ENCODE measurements at regions not wholly inside any gene's neighbourhood (a gene's known extent, or its start where the extent isn't known, plus 50 kb on each side); places are given as distances from the start of the nearest gene placed in this dataset.

- Histone ChIP-seq H3K27me3 (ENCODE audit: control insufficient read depth in 2 of 2, insufficient read depth in 2 of 2, low read length in 2 of 2) (no peaks in the 10 kb centered on the region), H3K4me3 (replicated peaks in 1 of 3; ENCODE audit: insufficient read depth in 1 of 3, low read depth in 1 of 3, low read length in 3 of 3) (no peak overlapping the region), H3K79me2 (ENCODE audit: control insufficient read depth, insufficient read depth, low read length) (no peaks in the 10 kb centered on the region), H2AFZ (ENCODE audit: low read depth, low read length) (no peak overlapping the region), H3K4me2 (ENCODE audit: insufficient read depth, low read length) (no peak overlapping the region), H3K9me1 (replicated peaks; ENCODE audit: control insufficient read depth, extremely low read depth, insufficient read depth, low read length) (no peaks in the 10 kb centered on the region), H3K9ac (replicated peaks; ENCODE audit: extremely low read depth, insufficient read depth, low read length) (no peak overlapping the region), H3K27ac (ENCODE audit: insufficient read depth, low read depth, low read length) (no peak overlapping the region), H4K20me1 (replicated peaks; ENCODE audit: control insufficient read depth, extremely low read depth, insufficient read depth, low read length) (no peaks in the 10 kb centered on the region), H3K9me3 (replicated peaks; ENCODE audit: control insufficient read depth, insufficient read depth, low read length) (no peaks in the 10 kb centered on the region), H3K4me1 (ENCODE audit: control insufficient read depth, extremely low read depth, insufficient read depth, low read length) (no peaks in the 10 kb centered on the region), H3K36me3 (ENCODE audit: control insufficient read depth in 2 of 2, extremely low read depth in 1 of 2, insufficient read depth in 2 of 2, low read length in 2 of 2) (no peaks in the 10 kb centered on the region)
- ChIA-PET POLR2A (no interaction called here), CTCF (no interaction called here)
- no peak for FAIRE-seq
- dilution Hi-C loops (cut with MboI; ENCODE audit: extremely low pct_ligation_motif_present, low sequenced_read_pairs) (no loop called here), intact Hi-C loops (cut with micrococcal nuclease) (loop anchor here (10.0 kb wide), 1 partner anchor 57 kb away; no protein-coding TSS in a partner anchor)
- BruUV-seq (replicated peaks): no TSS peak
- no peak for DNase-seq (ENCODE audit: low read depth, low spot score)
- TF ChIP-seq EZH2 (IDR thresholded peaks at IDR 0.05; ENCODE audit: borderline replicate concordance, low read depth, low read length, severe bottlenecking): no peak
- no peak for TF ChIP-seq POLR2AphosphoS5 (IDR thresholded peaks at IDR 0.05; ENCODE audit: insufficient read depth, low read depth, low read length)
- no peak for TF ChIP-seq JUN (IDR thresholded peaks at IDR 0.05; ENCODE audit: borderline replicate concordance, insufficient read depth, insufficient read length, low read depth)
- TF ChIP-seq, protein P1, sequence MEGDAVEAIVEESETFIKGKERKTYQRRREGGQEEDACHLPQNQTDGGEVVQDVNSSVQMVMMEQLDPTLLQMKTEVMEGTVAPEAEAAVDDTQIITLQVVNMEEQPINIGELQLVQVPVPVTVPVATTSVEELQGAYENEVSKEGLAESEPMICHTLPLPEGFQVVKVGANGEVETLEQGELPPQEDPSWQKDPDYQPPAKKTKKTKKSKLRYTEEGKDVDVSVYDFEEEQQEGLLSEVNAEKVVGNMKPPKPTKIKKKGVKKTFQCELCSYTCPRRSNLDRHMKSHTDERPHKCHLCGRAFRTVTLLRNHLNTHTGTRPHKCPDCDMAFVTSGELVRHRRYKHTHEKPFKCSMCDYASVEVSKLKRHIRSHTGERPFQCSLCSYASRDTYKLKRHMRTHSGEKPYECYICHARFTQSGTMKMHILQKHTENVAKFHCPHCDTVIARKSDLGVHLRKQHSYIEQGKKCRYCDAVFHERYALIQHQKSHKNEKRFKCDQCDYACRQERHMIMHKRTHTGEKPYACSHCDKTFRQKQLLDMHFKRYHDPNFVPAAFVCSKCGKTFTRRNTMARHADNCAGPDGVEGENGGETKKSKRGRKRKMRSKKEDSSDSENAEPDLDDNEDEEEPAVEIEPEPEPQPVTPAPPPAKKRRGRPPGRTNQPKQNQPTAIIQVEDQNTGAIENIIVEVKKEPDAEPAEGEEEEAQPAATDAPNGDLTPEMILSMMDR (IDR thresholded peaks at IDR 0.05; ENCODE audit: extremely low read depth in 1 of 2, insufficient read depth in 1 of 2, low read depth in 1 of 2, low read length in 2 of 2): no peak
Measured at GRCh38 chr17:33712120-33712519, 419.0 kb upstream of the ASIC2 start.

DNA sequence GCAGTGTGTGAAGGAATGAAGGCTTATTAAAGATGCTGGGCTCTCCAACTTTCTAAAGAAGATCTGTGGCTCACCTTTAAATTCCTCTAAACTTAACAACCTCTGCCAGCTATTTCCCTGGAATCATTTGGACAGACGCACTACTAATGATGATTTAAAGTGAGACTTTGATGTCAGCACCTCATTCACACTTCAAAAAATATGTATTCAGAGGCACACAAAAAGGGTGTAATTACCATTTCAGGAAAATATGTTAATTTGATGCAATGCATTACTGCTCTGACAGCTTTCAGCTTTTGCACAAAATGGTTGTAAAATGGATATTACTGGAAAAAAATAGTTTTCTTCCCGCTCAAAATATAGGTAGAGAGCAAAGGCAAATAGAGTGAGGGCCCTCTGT is 423.9 kb upstream of the ASIC2 start:
- Histone ChIP-seq H3K4me1 (ENCODE audit: control insufficient read depth, extremely low read depth, insufficient read depth, low read length) (no peaks in the 10 kb centered on the region), H3K9ac (replicated peaks; ENCODE audit: extremely low read depth, insufficient read depth, low read length) (no peak overlapping the region), H3K27ac (ENCODE audit: insufficient read depth, low read depth, low read length) (no peak overlapping the region), H3K36me3 (ENCODE audit: control insufficient read depth in 2 of 2, extremely low read depth in 1 of 2, insufficient read depth in 2 of 2, low read length in 2 of 2) (no peaks in the 10 kb centered on the region), H3K9me3 (replicated peaks; ENCODE audit: control insufficient read depth, insufficient read depth, low read length) (no peaks in the 10 kb centered on the region), H3K79me2 (ENCODE audit: control insufficient read depth, insufficient read depth, low read length) (no peaks in the 10 kb centered on the region), H3K4me2 (ENCODE audit: insufficient read depth, low read length) (no peak overlapping the region), H3K27me3 (ENCODE audit: control insufficient read depth in 2 of 2, insufficient read depth in 2 of 2, low read length in 2 of 2) (no peaks in the 10 kb centered on the region), H4K20me1 (replicated peaks; ENCODE audit: control insufficient read depth, extremely low read depth, insufficient read depth, low read length) (no peaks in the 10 kb centered on the region), H3K4me3 (replicated peaks in 1 of 3; ENCODE audit: insufficient read depth in 1 of 3, low read depth in 1 of 3, low read length in 3 of 3) (no peak overlapping the region), H3K9me1 (replicated peaks; ENCODE audit: control insufficient read depth, extremely low read depth, insufficient read depth, low read length) (no peaks in the 10 kb centered on the region), H2AFZ (ENCODE audit: low read depth, low read length) (no peak overlapping the region)
- CTCF ChIA-PET: no interaction called here
- no peak for FAIRE-seq
- intact Hi-C loops (cut with micrococcal nuclease): loop anchor here (10.0 kb wide), 1 partner anchor 62 kb away; no protein-coding TSS in a partner anchor
- POLR2A ChIA-PET: no interaction called here
- TF ChIP-seq POLR2A (IDR thresholded peaks at IDR 0.05; ENCODE audit: low read depth, low read length) (no peak), EZH2 (IDR thresholded peaks at IDR 0.05; ENCODE audit: borderline replicate concordance, low read depth, low read length, severe bottlenecking) (no peak), MYC (IDR thresholded peaks at IDR 0.05; ENCODE audit: low read depth, low read length) (no peak), GATA2 (IDR thresholded peaks at IDR 0.05; ENCODE audit: insufficient read depth, insufficient read length, low read depth, low read length) (no peak), JUN (IDR thresholded peaks at IDR 0.05; ENCODE audit: borderline replicate concordance, insufficient read depth, insufficient read length, low read depth) (no peak), POLR2AphosphoS5 (IDR thresholded peaks at IDR 0.05; ENCODE audit: insufficient read depth, low read depth, low read length) (no peak), FOS (IDR thresholded peaks at IDR 0.05; ENCODE audit: borderline replicate concordance, insufficient read depth, low read length) (no peak)
- TF ChIP-seq, protein P1 (IDR thresholded peaks at IDR 0.05; ENCODE audit: extremely low read depth in 1 of 2, insufficient read depth in 1 of 2, low read depth in 1 of 2, low read length in 2 of 2): no peak
- TF ChIP-seq, protein P2, sequence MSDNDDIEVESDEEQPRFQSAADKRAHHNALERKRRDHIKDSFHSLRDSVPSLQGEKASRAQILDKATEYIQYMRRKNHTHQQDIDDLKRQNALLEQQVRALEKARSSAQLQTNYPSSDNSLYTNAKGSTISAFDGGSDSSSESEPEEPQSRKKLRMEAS (IDR thresholded peaks at IDR 0.05; ENCODE audit: insufficient read depth, insufficient read length): no peak
- no peak for DNase-seq (ENCODE audit: low read depth, low spot score)
- BruUV-seq (replicated peaks): no TSS peak
- dilution Hi-C loops (cut with MboI; ENCODE audit: extremely low pct_ligation_motif_present, low sequenced_read_pairs): no loop called here

Measured in endothelial cell of umbilical vein (primary cell).